ENCODE measurements at regions not wholly inside any gene's neighbourhood (a gene's known extent, or its start where the extent isn't known, plus 50 kb on each side); places are given as distances from the start of the nearest gene placed in this dataset.

DNA sequence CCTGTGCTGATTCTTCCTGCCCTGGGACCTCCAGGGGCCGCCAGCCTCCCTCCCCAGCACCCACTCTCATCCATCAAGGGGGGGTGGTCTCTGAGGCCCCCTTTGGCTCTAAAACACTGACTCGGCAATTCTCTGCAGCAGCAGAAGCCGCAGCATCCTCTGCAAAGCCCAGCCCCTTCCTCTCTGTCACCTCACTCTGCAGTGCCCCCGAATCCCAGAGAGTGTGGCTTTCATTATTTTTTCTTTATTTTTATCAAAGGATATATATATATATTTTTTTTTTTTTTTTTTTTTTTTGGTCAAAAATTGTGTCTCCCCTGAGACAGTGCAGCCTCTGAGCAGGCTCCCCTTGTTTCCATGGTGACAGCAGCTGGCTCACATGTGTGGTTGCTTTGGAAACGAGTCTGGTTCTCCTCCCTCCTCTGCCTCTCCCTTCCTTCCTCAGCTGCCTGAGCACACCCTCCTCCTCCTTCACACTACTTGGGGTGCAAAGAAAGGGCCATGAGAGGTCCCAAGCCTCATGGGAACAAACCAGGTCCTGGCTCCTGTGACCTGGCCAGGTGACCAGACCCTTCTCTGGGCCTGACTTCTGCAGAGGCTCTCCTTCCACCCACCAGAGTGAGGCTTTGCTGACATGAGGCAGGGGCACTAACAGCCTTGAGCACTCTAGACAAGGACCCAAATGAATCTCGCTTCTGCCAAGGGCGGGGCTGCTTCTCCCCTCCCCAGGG lies 100.5 kb downstream of the LRRC74A start:
- Histone ChIP-seq H3K9me3 (ENCODE audit: control insufficient read depth in 5 of 5, low read length in 5 of 5) (no peaks in the 10 kb centered on the region), H3K9ac (ENCODE audit: low read length in 5 of 5) (no peak overlapping the region), H3K27me3 (ENCODE audit: control insufficient read depth in 5 of 5, insufficient read depth in 4 of 5, low read length in 5 of 5) (no peaks in the 10 kb centered on the region), H3K4me3 (ENCODE audit: low read depth in 1 of 5, low read length in 5 of 5) (no peak overlapping the region), H3K4me1 (ENCODE audit: control insufficient read depth in 5 of 5, insufficient read depth in 5 of 5, low read length in 5 of 5) (peaks cover 2 to 44% (median 30%) of the 10 kb centered on the region in 5 donors), H3K36me3 (ENCODE audit: control insufficient read depth in 5 of 5, insufficient read depth in 5 of 5, low read length in 5 of 5) (no peaks in the 10 kb centered on the region), H3K27ac (ENCODE audit: low read depth, low read length) (no peak overlapping the region)

DNA sequence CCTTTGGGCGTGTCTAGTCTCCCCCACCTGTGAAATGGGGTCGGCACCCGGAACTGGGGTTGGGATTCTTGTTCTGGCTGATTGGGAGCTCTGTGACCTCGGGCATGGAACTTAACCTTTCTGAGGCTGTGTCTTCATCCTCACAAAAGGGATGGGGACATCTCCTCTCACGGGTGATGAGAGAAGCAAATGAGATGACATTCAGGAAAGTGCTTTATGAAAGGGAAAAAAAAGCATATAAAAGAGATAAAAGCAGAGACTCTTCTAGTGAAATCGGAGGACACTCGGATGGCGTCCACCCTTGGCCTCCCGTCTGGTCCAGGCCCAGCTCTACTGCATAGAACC lies 98.9 kb downstream of the LRRC74A start:
- Histone ChIP-seq H3K4me1 (ENCODE audit: control insufficient read depth in 5 of 5, insufficient read depth in 5 of 5, low read length in 5 of 5) (peaks cover 5 to 52% (median 40%) of the 10 kb centered on the region in 5 donors), H3K9me3 (ENCODE audit: control insufficient read depth in 5 of 5, low read length in 5 of 5) (no peaks in the 10 kb centered on the region), H3K27me3 (ENCODE audit: control insufficient read depth in 5 of 5, insufficient read depth in 4 of 5, low read length in 5 of 5) (no peaks in the 10 kb centered on the region), H3K27ac (ENCODE audit: low read depth, low read length) (no peak overlapping the region), H3K4me3 (ENCODE audit: low read depth in 1 of 5, low read length in 5 of 5) (no peak overlapping the region), H3K9ac (ENCODE audit: low read length in 5 of 5) (no peak overlapping the region), H3K36me3 (ENCODE audit: control insufficient read depth in 5 of 5, insufficient read depth in 5 of 5, low read length in 5 of 5) (no peaks in the 10 kb centered on the region)

DNA sequence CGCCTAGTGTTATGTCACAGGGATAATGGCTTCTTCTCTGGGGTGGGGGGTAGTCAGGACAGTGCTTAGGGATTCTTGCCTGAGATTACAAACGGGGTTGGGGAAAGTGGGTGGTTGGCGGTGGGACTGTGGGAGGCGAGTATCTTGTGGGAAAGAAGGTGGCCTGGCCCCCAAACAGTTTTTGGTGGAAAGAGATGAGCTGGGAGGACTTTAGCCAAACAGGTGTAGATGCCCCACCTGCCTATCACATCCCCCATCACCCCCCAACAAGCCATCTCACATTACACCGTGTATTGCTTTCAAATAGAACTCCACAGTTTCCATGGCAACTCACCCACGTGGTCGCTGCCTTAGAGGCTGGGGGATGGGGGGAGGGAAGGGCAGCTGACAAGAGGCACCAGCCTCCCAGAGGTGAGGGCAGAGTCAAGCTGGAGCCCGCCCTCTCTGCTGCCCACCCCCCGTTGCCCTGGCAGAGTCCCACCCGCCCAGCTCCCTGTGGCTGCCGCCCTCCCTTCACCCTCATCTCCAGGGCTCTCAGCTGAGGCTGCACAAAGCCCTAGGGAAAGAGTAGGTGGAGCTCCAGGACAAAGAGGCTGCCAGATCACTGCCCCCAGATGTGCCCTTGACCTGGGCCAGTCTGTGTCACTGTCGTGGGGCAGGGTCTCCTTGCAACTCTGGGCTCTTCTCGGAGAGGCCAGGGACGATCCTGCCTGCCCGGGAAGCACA lies 98.3 kb downstream of the LRRC74A start:
- H3K4me3 ChIP-seq (ENCODE audit: low read depth in 1 of 5, low read length in 5 of 5), result no peak overlapping the region
- H3K27me3 ChIP-seq (ENCODE audit: control insufficient read depth in 5 of 5, insufficient read depth in 4 of 5, low read length in 5 of 5), result no peaks in the 10 kb centered on the region
- H3K9ac ChIP-seq (ENCODE audit: low read length in 5 of 5), result no peak overlapping the region
- H3K9me3 ChIP-seq (ENCODE audit: control insufficient read depth in 5 of 5, low read length in 5 of 5), result no peaks in the 10 kb centered on the region
- H3K36me3 ChIP-seq (ENCODE audit: control insufficient read depth in 5 of 5, insufficient read depth in 5 of 5, low read length in 5 of 5), result no peaks in the 10 kb centered on the region
- H3K4me1 ChIP-seq (ENCODE audit: control insufficient read depth in 5 of 5, insufficient read depth in 5 of 5, low read length in 5 of 5), result peaks cover 7 to 53% (median 45%) of the 10 kb centered on the region in 5 donors
- no peak overlapping the region for H3K27ac ChIP-seq (ENCODE audit: low read depth, low read length)

DNA sequence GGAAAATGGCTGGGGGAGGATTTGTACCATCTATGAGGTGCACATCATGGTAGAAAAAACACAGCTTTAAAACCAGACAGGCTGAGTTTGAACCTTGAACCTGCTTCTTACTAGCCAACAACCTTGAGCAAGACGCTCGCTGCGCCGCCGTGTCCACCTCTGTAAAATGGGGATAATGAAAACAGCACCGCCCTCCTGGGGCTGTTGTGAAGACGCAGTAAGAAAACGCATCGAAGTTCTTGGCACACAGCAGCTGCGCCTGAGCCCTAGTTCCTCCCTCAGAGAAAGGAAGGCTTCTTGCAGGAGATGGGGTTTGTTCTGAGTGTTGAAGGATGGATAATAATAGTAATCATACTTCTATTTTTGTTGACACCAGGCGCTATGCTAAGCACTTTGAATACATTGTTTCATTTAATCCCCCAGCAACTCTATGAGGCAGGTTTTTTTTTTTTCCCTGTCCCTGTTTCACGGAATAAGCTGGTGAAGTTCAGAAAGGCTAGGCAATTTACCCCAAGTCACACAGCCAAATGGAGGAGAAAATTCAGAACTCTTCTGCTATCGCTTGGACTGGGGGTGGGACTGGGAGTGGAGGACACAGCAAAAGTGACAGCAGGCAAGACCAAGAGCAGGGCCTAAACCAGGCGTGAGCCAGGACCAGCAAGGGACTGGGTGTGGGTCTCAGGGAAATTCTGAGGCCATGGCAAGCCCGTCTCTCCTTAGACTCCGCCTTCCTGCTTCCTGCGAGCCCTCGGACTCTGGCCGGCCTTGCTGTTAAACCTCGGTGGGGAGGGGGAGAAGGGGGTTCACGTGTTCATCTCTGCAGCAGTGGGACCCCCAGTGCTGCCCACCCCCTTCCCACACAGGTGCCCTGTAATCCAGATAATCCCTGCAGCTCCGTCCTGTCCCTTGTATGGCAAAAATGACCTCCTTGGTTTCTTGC lies 97.5 kb downstream of the LRRC74A start:
- H3K9me3 ChIP-seq (ENCODE audit: control insufficient read depth in 5 of 5, low read length in 5 of 5), result no peaks in the 10 kb centered on the region
- H3K27ac ChIP-seq (ENCODE audit: low read depth, low read length), result no peak overlapping the region
- H3K9ac ChIP-seq (ENCODE audit: low read length in 5 of 5), result no peak overlapping the region
- H3K36me3 ChIP-seq (ENCODE audit: control insufficient read depth in 5 of 5, insufficient read depth in 5 of 5, low read length in 5 of 5), result no peaks in the 10 kb centered on the region
- H3K27me3 ChIP-seq (ENCODE audit: control insufficient read depth in 5 of 5, insufficient read depth in 4 of 5, low read length in 5 of 5), result no peaks in the 10 kb centered on the region
- H3K4me1 ChIP-seq (ENCODE audit: control insufficient read depth in 5 of 5, insufficient read depth in 5 of 5, low read length in 5 of 5), result peaks cover 14 to 56% (median 48%) of the 10 kb centered on the region in 5 donors
- H3K4me3 ChIP-seq (ENCODE audit: low read depth in 1 of 5, low read length in 5 of 5), result no peak overlapping the region

- peak overlapping the region in 1 of 5 donors; percentile 5 for H3K9ac ChIP-seq (ENCODE audit: low read length in 5 of 5)
- no peak overlapping the region for H3K27ac ChIP-seq (ENCODE audit: low read depth, low read length)
- H3K36me3 ChIP-seq (ENCODE audit: control insufficient read depth in 5 of 5, insufficient read depth in 5 of 5, low read length in 5 of 5), result no peaks in the 10 kb centered on the region
- no peaks in the 10 kb centered on the region for H3K9me3 ChIP-seq (ENCODE audit: control insufficient read depth in 5 of 5, low read length in 5 of 5)
- H3K4me1 ChIP-seq (ENCODE audit: control insufficient read depth in 5 of 5, insufficient read depth in 5 of 5, low read length in 5 of 5), result peaks cover 26 to 58% (median 50%) of the 10 kb centered on the region in 5 donors
- no peak overlapping the region for H3K4me3 ChIP-seq (ENCODE audit: low read depth in 1 of 5, low read length in 5 of 5)
- H3K27me3 ChIP-seq (ENCODE audit: control insufficient read depth in 5 of 5, insufficient read depth in 4 of 5, low read length in 5 of 5), result no peaks in the 10 kb centered on the region
Observed at GRCh38 chr14:76922584-76922983, 96.4 kb downstream of the LRRC74A start.

DNA sequence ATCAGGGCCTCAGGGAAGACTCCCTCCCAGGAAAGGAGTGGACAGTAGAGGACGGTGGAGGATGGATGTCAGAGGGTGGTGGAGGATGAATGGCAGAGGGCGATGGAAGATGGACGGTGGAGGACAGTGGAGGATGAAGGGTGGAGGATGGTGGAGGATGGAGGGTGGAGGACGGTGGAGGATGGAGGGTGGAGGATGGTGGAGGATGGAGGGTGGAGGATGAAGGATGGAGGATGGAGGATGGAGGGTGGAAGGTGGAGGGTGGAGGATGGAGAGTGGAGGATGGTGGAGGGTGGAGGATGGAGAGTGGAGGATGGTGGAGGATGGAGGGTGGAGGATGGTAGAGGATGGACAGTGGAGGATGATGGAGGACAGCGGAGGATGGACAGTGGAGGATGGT lies 95.9 kb downstream of the LRRC74A start:
- Histone ChIP-seq H3K27ac (ENCODE audit: low read depth, low read length) (no peak overlapping the region), H3K9ac (ENCODE audit: low read length in 5 of 5) (no peak overlapping the region), H3K4me3 (ENCODE audit: low read depth in 1 of 5, low read length in 5 of 5) (no peak overlapping the region), H3K36me3 (ENCODE audit: control insufficient read depth in 5 of 5, insufficient read depth in 5 of 5, low read length in 5 of 5) (no peaks in the 10 kb centered on the region), H3K9me3 (ENCODE audit: control insufficient read depth in 5 of 5, low read length in 5 of 5) (no peaks in the 10 kb centered on the region), H3K27me3 (ENCODE audit: control insufficient read depth in 5 of 5, insufficient read depth in 4 of 5, low read length in 5 of 5) (no peaks in the 10 kb centered on the region), H3K4me1 (ENCODE audit: control insufficient read depth in 5 of 5, insufficient read depth in 5 of 5, low read length in 5 of 5) (peaks cover 29 to 61% (median 52%) of the 10 kb centered on the region in 5 donors)

DNA sequence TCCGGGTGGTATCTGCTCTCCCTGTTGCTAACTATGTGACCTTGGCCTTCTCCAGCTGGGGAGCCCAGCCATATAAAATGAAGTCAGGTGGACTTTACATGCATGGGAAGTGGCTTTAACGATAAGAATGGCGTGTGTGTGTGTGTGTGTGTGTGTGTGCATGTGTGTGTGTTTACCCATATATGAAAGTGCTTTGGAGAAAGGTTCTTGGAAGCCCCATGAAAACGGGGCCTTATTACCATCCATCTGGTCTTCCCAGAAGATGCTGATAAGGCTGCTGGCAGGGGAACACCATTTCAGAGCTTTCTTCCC lies 94.8 kb downstream of the LRRC74A start:
- H3K27ac ChIP-seq (ENCODE audit: low read depth, low read length), result no peak overlapping the region
- H3K4me1 ChIP-seq (ENCODE audit: control insufficient read depth in 5 of 5, insufficient read depth in 5 of 5, low read length in 5 of 5), result peaks cover 27 to 61% (median 46%) of the 10 kb centered on the region in 5 donors

GRCh38 chr14:76920331-76921087 lies 94.3 kb downstream of the LRRC74A start:
- Histone ChIP-seq H3K9me3 (ENCODE audit: control insufficient read depth in 5 of 5, low read length in 5 of 5) (no peaks in the 10 kb centered on the region), H3K27ac (ENCODE audit: low read depth, low read length) (peak overlapping the region; percentile 95), H3K36me3 (ENCODE audit: control insufficient read depth in 5 of 5, insufficient read depth in 5 of 5, low read length in 5 of 5) (no peaks in the 10 kb centered on the region), H3K4me3 (ENCODE audit: low read depth in 1 of 5, low read length in 5 of 5) (no peak overlapping the region), H3K27me3 (ENCODE audit: control insufficient read depth in 5 of 5, insufficient read depth in 4 of 5, low read length in 5 of 5) (no peaks in the 10 kb centered on the region), H3K9ac (ENCODE audit: low read length in 5 of 5) (no peak overlapping the region), H3K4me1 (ENCODE audit: control insufficient read depth in 5 of 5, insufficient read depth in 5 of 5, low read length in 5 of 5) (peaks cover 27 to 61% (median 46%) of the 10 kb centered on the region in 5 donors)

More for the DNA sequence above, 94.8 kb downstream of the LRRC74A start:
- Histone ChIP-seq H3K4me3 (ENCODE audit: low read depth in 1 of 5, low read length in 5 of 5) (no peak overlapping the region), H3K9ac (ENCODE audit: low read length in 5 of 5) (no peak overlapping the region), H3K9me3 (ENCODE audit: control insufficient read depth in 5 of 5, low read length in 5 of 5) (no peaks in the 10 kb centered on the region), H3K36me3 (ENCODE audit: control insufficient read depth in 5 of 5, insufficient read depth in 5 of 5, low read length in 5 of 5) (no peaks in the 10 kb centered on the region), H3K27me3 (ENCODE audit: control insufficient read depth in 5 of 5, insufficient read depth in 4 of 5, low read length in 5 of 5) (no peaks in the 10 kb centered on the region)

GRCh38 chr14:76919431-76920330 lies 93.5 kb downstream of the LRRC74A start:
- no peaks in the 10 kb centered on the region for H3K27me3 ChIP-seq (ENCODE audit: control insufficient read depth in 5 of 5, insufficient read depth in 4 of 5, low read length in 5 of 5)
- no peaks in the 10 kb centered on the region for H3K9me3 ChIP-seq (ENCODE audit: control insufficient read depth in 5 of 5, low read length in 5 of 5)
- peak overlapping the region in 4 of 5 donors; percentile 6 to 60 (median 40) for H3K9ac ChIP-seq (ENCODE audit: low read length in 5 of 5)
- peak overlapping the region; percentile 95 for H3K27ac ChIP-seq (ENCODE audit: low read depth, low read length)
- peaks cover 27 to 61% (median 46%) of the 10 kb centered on the region in 5 donors for H3K4me1 ChIP-seq (ENCODE audit: control insufficient read depth in 5 of 5, insufficient read depth in 5 of 5, low read length in 5 of 5)
- peak overlapping the region in 3 of 5 donors; percentile 0 to 46 (median 11) for H3K4me3 ChIP-seq (ENCODE audit: low read depth in 1 of 5, low read length in 5 of 5)
- no peaks in the 10 kb centered on the region for H3K36me3 ChIP-seq (ENCODE audit: control insufficient read depth in 5 of 5, insufficient read depth in 5 of 5, low read length in 5 of 5)
